IMR-90 (cell line): ENCODE measurements at regions not wholly inside any gene's neighbourhood (a gene's known extent, or its start where the extent isn't known, plus 50 kb on each side); places are given as distances from the start of the nearest gene placed in this dataset.

ENCODE experiments used
- CEBPB ChIP-seq: IDR thresholded peaks from 2 replicates; pipeline ENCODE4 v1.6.1; 2012; ENCODE audit warnings: low read depth, low read length, improper control_type of control experiment
- CHD1 ChIP-seq: IDR thresholded peaks from 2 replicates; pipeline ENCODE4 v1.6.1; 2012; ENCODE audit warnings: low read depth, low read length, improper control_type of control experiment
- CTCF ChIP-seq: conservative IDR thresholded peaks from 2 replicates; pipeline ENCODE4 v1.5.1; 2012; ENCODE audit warnings: mild to moderate bottlenecking, low read depth, low read length, improper control_type of control experiment
- MAFK ChIP-seq: IDR thresholded peaks from 2 replicates; pipeline ENCODE4 v1.6.1; 2012; ENCODE audit warnings: low read depth, low read length, improper control_type of control experiment
- POLR2A ChIP-seq: IDR thresholded peaks from 2 replicates; pipeline ENCODE4 v1.6.1; 2012; ENCODE audit warnings: mild to moderate bottlenecking, low read depth, low read length
- RAD21 ChIP-seq: IDR thresholded peaks from 2 replicates; pipeline ENCODE4 v1.6.1; 2012; ENCODE audit warnings: low read length, improper control_type of control experiment
- TF ChIP-seq, protein P1 (sequence below): fragments of 150-350 bp; IDR thresholded peaks from 2 replicates; pipeline ENCODE4 v1.6.1; 2017; ENCODE audit warnings: mild to moderate bottlenecking, antibody characterized with exemption, low read length, low read depth

DNA sequence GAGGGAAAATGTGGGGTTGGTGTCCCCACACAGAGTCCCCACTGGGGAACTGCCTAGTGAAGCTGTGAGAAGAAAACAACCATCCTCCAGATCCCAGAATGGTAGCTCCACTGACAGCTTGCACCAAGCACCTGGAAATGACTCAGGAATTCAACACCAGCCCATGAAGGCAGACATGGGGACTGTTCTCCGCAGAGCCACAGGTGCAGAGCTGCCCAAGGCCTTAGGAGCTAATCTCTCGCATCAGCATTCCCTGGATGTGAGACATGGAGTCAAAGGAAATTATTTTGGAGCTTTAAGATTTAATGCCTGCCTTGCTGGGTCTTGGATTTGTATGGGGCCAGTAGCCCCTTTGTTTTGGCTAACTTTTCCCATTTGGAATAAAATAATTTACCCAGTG lies 367.9 kb downstream of the FAM133A start:
- no peak for TF ChIP-seq CTCF
- no peak for TF ChIP-seq POLR2A
- TF ChIP-seq, protein P1, sequence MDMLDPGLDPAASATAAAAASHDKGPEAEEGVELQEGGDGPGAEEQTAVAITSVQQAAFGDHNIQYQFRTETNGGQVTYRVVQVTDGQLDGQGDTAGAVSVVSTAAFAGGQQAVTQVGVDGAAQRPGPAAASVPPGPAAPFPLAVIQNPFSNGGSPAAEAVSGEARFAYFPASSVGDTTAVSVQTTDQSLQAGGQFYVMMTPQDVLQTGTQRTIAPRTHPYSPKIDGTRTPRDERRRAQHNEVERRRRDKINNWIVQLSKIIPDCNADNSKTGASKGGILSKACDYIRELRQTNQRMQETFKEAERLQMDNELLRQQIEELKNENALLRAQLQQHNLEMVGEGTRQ = no peak
- TF ChIP-seq MAFK = no peak
- TF ChIP-seq RAD21 = no peak
- no peak for TF ChIP-seq CHD1
- no peak for TF ChIP-seq CEBPB
